IMR-90 (cell line): ENCODE measurements at regions not wholly inside any gene's neighbourhood (a gene's known extent, or its start where the extent isn't known, plus 50 kb on each side); places are given as distances from the start of the nearest gene placed in this dataset.

Experiments used
- ATAC-seq: fragments of 200-7000 bp; cut with Tn5 transposase; 2 replicates; pipeline ENCODE4 v1.9.1; 2020; ENCODE audit warnings: low read depth, mild to moderate bottlenecking, moderate library complexity
- BruUV-seq: library from RNA; stranded (reverse); fragments of 400-500 nt; replicated peaks from 2 replicates; lab custom pipeline; 2021; lab: Mats Ljungman, UMichigan
- CTCF ChIA-PET: fragments of 300-600 bp; formaldehyde crosslinking; extraction: SDS; loops from one replicate; lab custom pipeline; 2021; ENCODE audit warnings: antibody characterized with exemption; lab: Yijun Ruan, JAX
- POLR2A ChIA-PET: fragments of 300-600 bp; sonication (Branson Sonifier 250); formaldehyde crosslinking; loops from one replicate; lab custom pipeline; 2022; ENCODE audit warnings: antibody characterized with exemption; ENCODE audit not compliant: unreplicated experiment; lab: Charles Lee
- DNase-seq: peaks from one replicate; pipeline ENCODE4 v3.0.0; 2013
- H2AFZ ChIP-seq: replicated peaks from 2 replicates; pipeline ENCODE3; 2013; ENCODE audit warnings: low read length, mild to moderate bottlenecking; ENCODE audit not compliant: poor library complexity
- H2AK5ac ChIP-seq: 2 replicates; pipeline ENCODE4 v1.6.1; 2013; ENCODE audit warnings: low read depth, low read length, inconsistent platforms
- H2AK9ac ChIP-seq: replicated peaks from 2 replicates; pipeline ENCODE3; 2013; ENCODE audit warnings: mild to moderate bottlenecking, low read depth, low read length, moderate library complexity; ENCODE audit not compliant: poor library complexity
- H2BK120ac ChIP-seq: 2 replicates; pipeline ENCODE4 v1.6.1; 2013; ENCODE audit warnings: low read depth, low read length, inconsistent platforms
- H2BK15ac ChIP-seq: 3 replicates; pipeline ENCODE4 v1.6.1; 2013; ENCODE audit warnings: low read depth, low read length, inconsistent platforms
- H2BK20ac ChIP-seq: 2 replicates; pipeline ENCODE4 v1.6.1; 2013; ENCODE audit warnings: low read depth, mild to moderate bottlenecking, inconsistent platforms, low read length, moderate library complexity
- H2BK5ac ChIP-seq: 2 replicates; pipeline ENCODE4 v1.6.1; 2013; ENCODE audit warnings: mild to moderate bottlenecking, low read depth, low read length, inconsistent platforms; ENCODE audit not compliant: poor library complexity, severe bottlenecking
- H3K14ac ChIP-seq: replicated peaks from 2 replicates; pipeline ENCODE4 v1.6.1; 2013; ENCODE audit warnings: low read depth, low read length, inconsistent platforms
- H3K18ac ChIP-seq: 2 replicates; pipeline ENCODE4 v1.6.1; 2013; ENCODE audit warnings: low read depth, low read length, control low read depth
- H3K23ac ChIP-seq: 2 replicates; pipeline ENCODE4 v1.6.1; 2013; ENCODE audit warnings: low read depth, low read length, inconsistent platforms
- H3K27ac ChIP-seq: 2 replicates; pipeline ENCODE4 v1.5.1; 2013; ENCODE audit warnings: mild to moderate bottlenecking, control low read depth, low read length; ENCODE audit not compliant: insufficient read depth
- H3K27me3 ChIP-seq: 2 replicates; pipeline ENCODE4 v1.6.1; 2013; ENCODE audit warnings: low read length; ENCODE audit not compliant: control insufficient read depth, insufficient read depth
- H3K36me3 ChIP-seq: 2 replicates; pipeline ENCODE4 v1.6.1; 2013; ENCODE audit warnings: low read length, mixed read lengths; ENCODE audit not compliant: control insufficient read depth, insufficient read depth
- H3K4ac ChIP-seq: 2 replicates; pipeline ENCODE4 v1.6.1; 2013; ENCODE audit warnings: low read depth, low read length, inconsistent platforms
- H3K4me1 ChIP-seq: 2 replicates; pipeline ENCODE4 v1.6.1; 2013; ENCODE audit warnings: low read length, mixed read lengths; ENCODE audit not compliant: control insufficient read depth, insufficient read depth
- H3K4me2 ChIP-seq: 2 replicates; pipeline ENCODE4 v1.6.1; 2013; ENCODE audit warnings: low read depth, mild to moderate bottlenecking, control low read depth, low read length, moderate library complexity
- H3K4me3 ChIP-seq: 2 replicates; pipeline ENCODE4 v1.5.1; 2013; ENCODE audit warnings: low read depth, mild to moderate bottlenecking, control low read depth, low read length, moderate library complexity; ENCODE audit not compliant: insufficient read depth
- H3K56ac ChIP-seq: 2 replicates; pipeline ENCODE4 v1.6.1; 2013; ENCODE audit warnings: low read length, inconsistent platforms; ENCODE audit not compliant: insufficient read depth; ENCODE audit errors: extremely low read depth
- H3K79me1 ChIP-seq, 2 experiments: 2 replicates each; pipeline ENCODE4 v1.6.1; 2013; ENCODE audit warnings: low read length in 2 of 2, inconsistent platforms in 1 of 2, low read depth in 1 of 2
- H3K9ac ChIP-seq: 2 replicates; pipeline ENCODE4 v1.6.1; 2013; ENCODE audit warnings: low read depth, low read length, control low read depth
- H3K9me1 ChIP-seq: 2 replicates; pipeline ENCODE4 v1.6.1; 2013; ENCODE audit warnings: low read length, inconsistent platforms; ENCODE audit not compliant: insufficient read depth
- H3K9me3 ChIP-seq: 2 replicates; pipeline ENCODE4 v1.6.1; 2013; ENCODE audit warnings: low read length; ENCODE audit not compliant: control insufficient read depth, insufficient read depth
- H4K20me1 ChIP-seq: 2 replicates; pipeline ENCODE4 v1.6.1; 2013; ENCODE audit warnings: low read length, inconsistent platforms; ENCODE audit not compliant: insufficient read depth
- H4K5ac ChIP-seq: 2 replicates; pipeline ENCODE4 v1.6.1; 2013; ENCODE audit warnings: mild to moderate bottlenecking, low read depth, low read length, control low read depth
- H4K8ac ChIP-seq, 2 experiments: 2 replicates each; pipeline ENCODE4 v1.6.1; 2013; ENCODE audit warnings: low read depth in 2 of 2, low read length in 2 of 2, control low read depth in 1 of 2, inconsistent platforms in 1 of 2
- H4K91ac ChIP-seq: 2 replicates; pipeline ENCODE4 v1.6.1; 2013; ENCODE audit warnings: low read depth, low read length, inconsistent platforms; ENCODE audit not compliant: insufficient read depth
- BHLHE40 ChIP-seq: fragments of 150-350 bp; IDR thresholded peaks from 2 replicates; pipeline ENCODE4 v1.6.1; 2016; ENCODE audit warnings: mild to moderate bottlenecking, low read depth, low read length
- CHD1 ChIP-seq: IDR thresholded peaks from 2 replicates; pipeline ENCODE4 v1.6.1; 2012; ENCODE audit warnings: low read depth, low read length, improper control_type of control experiment
- FOS ChIP-seq: fragments of 150-350 bp; IDR thresholded peaks from 2 replicates; pipeline ENCODE4 v1.6.1; 2016; ENCODE audit warnings: low read depth, low read length
- MAZ ChIP-seq: IDR thresholded peaks from 2 replicates; pipeline ENCODE4 v1.6.1; 2012; ENCODE audit warnings: low read depth, mild to moderate bottlenecking, low read length, improper control_type of control experiment, moderate library complexity, borderline replicate concordance
- RAD21 ChIP-seq: IDR thresholded peaks from 2 replicates; pipeline ENCODE4 v1.6.1; 2012; ENCODE audit warnings: low read length, improper control_type of control experiment
- SMC3 ChIP-seq: fragments of 150-350 bp; IDR thresholded peaks from 2 replicates; pipeline ENCODE4 v1.6.1; 2016; ENCODE audit warnings: low read depth, mild to moderate bottlenecking, antibody characterized with exemption, low read length, moderate library complexity
- WGBS, 2 experiments: methylation state at CpG; one replicate each; pipeline versions ENCODE4 v1.1.5 to v1.1.7; 2013; ENCODE audit warnings: missing lambda C conversion rate in 2 of 2; ENCODE audit not compliant: insufficient read length in 1 of 2; ENCODE audit errors: extremely low coverage in 2 of 2; 5-methylcytosine and 5-hydroxymethylcytosine counted together
- dilution Hi-C: fragments of 300-500 bp; cut with HindIII; formaldehyde crosslinking; loops from one replicate; pipeline ENCODE4 v1.14.3; 2018; ENCODE audit warnings: low sequenced_read_pairs; ENCODE audit not compliant: unreplicated experiment
- in situ Hi-C: fragments of 300-500 bp; cut with MboI; formaldehyde crosslinking; loops from 3 replicates; pipeline ENCODE4 v1.14.3; 2019; ENCODE audit warnings: low sequenced_read_pairs, inconsistent platforms, mixed read lengths
- intact Hi-C: fragments of 100-400 bp; cut with micrococcal nuclease; formaldehyde crosslinking; loops from 2 replicates; pipeline ENCODE4 v1.10.0; 2022
- TF ChIP-seq, protein P1 (sequence below): fragments of 150-350 bp; IDR thresholded peaks from 2 replicates; pipeline ENCODE4 v1.6.1; 2017; ENCODE audit warnings: mild to moderate bottlenecking, antibody characterized with exemption, low read length, low read depth
- TF ChIP-seq, protein P2 (sequence below): fragments of 150-350 bp; IDR thresholded peaks from 2 replicates; pipeline ENCODE4 v1.6.1; 2016; ENCODE audit warnings: low read depth, mild to moderate bottlenecking, low read length, moderate library complexity, borderline replicate concordance
- TF ChIP-seq, protein P3 (sequence below): conservative IDR thresholded peaks from 2 replicates; pipeline ENCODE4 v1.5.1; 2012; ENCODE audit warnings: mild to moderate bottlenecking, low read depth, low read length, improper control_type of control experiment

DNA sequence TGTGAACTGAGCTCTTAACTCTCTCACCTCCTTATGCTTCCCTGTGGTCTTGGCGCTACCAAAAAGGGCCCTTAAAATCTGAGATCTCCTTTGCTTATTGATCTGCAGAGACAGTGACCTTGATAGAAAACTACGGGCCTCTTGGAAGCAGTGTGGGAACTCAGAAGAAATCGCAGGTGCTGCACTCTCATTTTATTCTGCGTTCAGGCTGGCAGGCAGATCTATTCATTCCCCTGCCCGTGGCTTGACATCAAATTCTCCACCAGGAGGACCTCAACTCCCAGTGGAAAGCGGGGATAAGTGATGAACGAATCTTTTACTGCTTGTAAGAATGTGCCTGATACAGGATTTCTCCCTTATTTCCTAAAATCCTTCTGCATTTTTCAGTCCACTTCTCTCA lies 143.2 kb upstream of the SEL1L start:
- no peak overlapping the region for H2BK120ac ChIP-seq
- dilution Hi-C loops (no loop called here), intact Hi-C loops (no loop called here), in situ Hi-C loops (no loop called here)
- H3K4me1 ChIP-seq: no peaks in the 10 kb centered on the region
- ChIA-PET POLR2A (no interaction called here), CTCF (no interaction called here)
- no peak for DNase-seq
- H3K14ac ChIP-seq: no peak overlapping the region
- no peaks in the 10 kb centered on the region for H3K9me1 ChIP-seq
- H3K9me3 ChIP-seq: peaks cover 14% of the 10 kb centered on the region
- no peak overlapping the region for H2AK9ac ChIP-seq
- no peaks in the 10 kb centered on the region for H4K20me1 ChIP-seq
- no peak overlapping the region for H4K5ac ChIP-seq
- H3K27me3 ChIP-seq: no peaks in the 10 kb centered on the region
- WGBS, 2 experiments: 69% methylated on average over 2 of the region's 7 CpGs; no CpG with 5 or more reads in 1 of the 2 experiments
- H4K91ac ChIP-seq: no peak overlapping the region
- H2AFZ ChIP-seq: no peak overlapping the region
- TF ChIP-seq FOS (no peak), MAZ (no peak), BHLHE40 (no peak), SMC3 (no peak), CHD1 (no peak), RAD21 (no peak)
- TF ChIP-seq, protein P1, sequence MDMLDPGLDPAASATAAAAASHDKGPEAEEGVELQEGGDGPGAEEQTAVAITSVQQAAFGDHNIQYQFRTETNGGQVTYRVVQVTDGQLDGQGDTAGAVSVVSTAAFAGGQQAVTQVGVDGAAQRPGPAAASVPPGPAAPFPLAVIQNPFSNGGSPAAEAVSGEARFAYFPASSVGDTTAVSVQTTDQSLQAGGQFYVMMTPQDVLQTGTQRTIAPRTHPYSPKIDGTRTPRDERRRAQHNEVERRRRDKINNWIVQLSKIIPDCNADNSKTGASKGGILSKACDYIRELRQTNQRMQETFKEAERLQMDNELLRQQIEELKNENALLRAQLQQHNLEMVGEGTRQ: no peak
- TF ChIP-seq, protein P2, sequence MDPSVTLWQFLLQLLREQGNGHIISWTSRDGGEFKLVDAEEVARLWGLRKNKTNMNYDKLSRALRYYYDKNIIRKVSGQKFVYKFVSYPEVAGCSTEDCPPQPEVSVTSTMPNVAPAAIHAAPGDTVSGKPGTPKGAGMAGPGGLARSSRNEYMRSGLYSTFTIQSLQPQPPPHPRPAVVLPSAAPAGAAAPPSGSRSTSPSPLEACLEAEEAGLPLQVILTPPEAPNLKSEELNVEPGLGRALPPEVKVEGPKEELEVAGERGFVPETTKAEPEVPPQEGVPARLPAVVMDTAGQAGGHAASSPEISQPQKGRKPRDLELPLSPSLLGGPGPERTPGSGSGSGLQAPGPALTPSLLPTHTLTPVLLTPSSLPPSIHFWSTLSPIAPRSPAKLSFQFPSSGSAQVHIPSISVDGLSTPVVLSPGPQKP: no peak
- TF ChIP-seq, protein P3, sequence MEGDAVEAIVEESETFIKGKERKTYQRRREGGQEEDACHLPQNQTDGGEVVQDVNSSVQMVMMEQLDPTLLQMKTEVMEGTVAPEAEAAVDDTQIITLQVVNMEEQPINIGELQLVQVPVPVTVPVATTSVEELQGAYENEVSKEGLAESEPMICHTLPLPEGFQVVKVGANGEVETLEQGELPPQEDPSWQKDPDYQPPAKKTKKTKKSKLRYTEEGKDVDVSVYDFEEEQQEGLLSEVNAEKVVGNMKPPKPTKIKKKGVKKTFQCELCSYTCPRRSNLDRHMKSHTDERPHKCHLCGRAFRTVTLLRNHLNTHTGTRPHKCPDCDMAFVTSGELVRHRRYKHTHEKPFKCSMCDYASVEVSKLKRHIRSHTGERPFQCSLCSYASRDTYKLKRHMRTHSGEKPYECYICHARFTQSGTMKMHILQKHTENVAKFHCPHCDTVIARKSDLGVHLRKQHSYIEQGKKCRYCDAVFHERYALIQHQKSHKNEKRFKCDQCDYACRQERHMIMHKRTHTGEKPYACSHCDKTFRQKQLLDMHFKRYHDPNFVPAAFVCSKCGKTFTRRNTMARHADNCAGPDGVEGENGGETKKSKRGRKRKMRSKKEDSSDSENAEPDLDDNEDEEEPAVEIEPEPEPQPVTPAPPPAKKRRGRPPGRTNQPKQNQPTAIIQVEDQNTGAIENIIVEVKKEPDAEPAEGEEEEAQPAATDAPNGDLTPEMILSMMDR: no peak
- no peak overlapping the region for H3K4me2 ChIP-seq
- H3K9ac ChIP-seq: no peak overlapping the region
- BruUV-seq: no TSS peak
- no peaks in the 10 kb centered on the region for H3K36me3 ChIP-seq
- no peak overlapping the region for H3K4me3 ChIP-seq
- H3K23ac ChIP-seq: no peak overlapping the region
- no peak overlapping the region for H3K27ac ChIP-seq
- no peaks in the 10 kb centered on the region for H3K79me1 ChIP-seq
- H2BK5ac ChIP-seq: no peak overlapping the region
- no peak overlapping the region for H2BK20ac ChIP-seq
- H4K8ac ChIP-seq: no peak overlapping the region
- no peak overlapping the region for H2AK5ac ChIP-seq
- H2BK15ac ChIP-seq: no peak overlapping the region
- H3K18ac ChIP-seq: no peak overlapping the region
- no peak overlapping the region for H3K4ac ChIP-seq
- H3K56ac ChIP-seq: no peak overlapping the region
- no peak for ATAC-seq
